H1 (cell line): ENCODE measurements at regions not wholly inside any gene's neighbourhood (a gene's known extent, or its start where the extent isn't known, plus 50 kb on each side); places are given as distances from the start of the nearest gene placed in this dataset.

Source experiments
- CTCF ChIA-PET: fragments of 300-600 bp; sonication (Branson Sonifier 250); formaldehyde crosslinking; loops from one replicate; lab custom pipeline; 2021; ENCODE audit not compliant: partially characterized antibody; lab: Charles Lee
- POLR2A ChIA-PET: fragments of 300-600 bp; sonication (Branson Sonifier 250); formaldehyde crosslinking; loops from one replicate; lab custom pipeline; 2021; ENCODE audit warnings: inconsistent platforms; ENCODE audit not compliant: partially characterized antibody; lab: Charles Lee
- DNase-seq, 2 experiments: peaks; one replicate each; pipeline versions ENCODE4 v3.0.0 to v3.0.0-alpha.2; 2010 to 2022; ENCODE audit warnings: low spot score in 2 of 2, low read depth in 1 of 2, mixed read lengths in 1 of 2
- FAIRE-seq: peaks from 2 replicates; lab custom pipeline; 2011; peaks lifted over from hg19 to GRCh38; lab: Jason Lieb, UNC
- H2AFZ ChIP-seq: 2 replicates; pipeline ENCODE4 v1.8.1; 2012; ENCODE audit warnings: low read length, inconsistent platforms
- H2AK5ac ChIP-seq: 2 replicates; pipeline ENCODE4 v1.6.1; 2013; ENCODE audit warnings: low read depth, low read length
- H2BK120ac ChIP-seq: replicated peaks from 2 replicates; pipeline ENCODE3; 2013; ENCODE audit warnings: low read depth, low read length, inconsistent platforms
- H2BK12ac ChIP-seq: 2 replicates; pipeline ENCODE4 v1.6.1; 2013; ENCODE audit warnings: low read depth, low read length
- H2BK15ac ChIP-seq: 2 replicates; pipeline ENCODE4 v1.6.1; 2013; ENCODE audit warnings: low read length
- H2BK20ac ChIP-seq: 2 replicates; pipeline ENCODE4 v1.6.1; 2013; ENCODE audit warnings: low read length
- H2BK5ac ChIP-seq: 2 replicates; pipeline ENCODE4 v1.6.1; 2013; ENCODE audit warnings: low read depth, low read length
- H3K14ac ChIP-seq: 2 replicates; pipeline ENCODE4 v1.6.1; 2013; ENCODE audit warnings: inconsistent platforms; ENCODE audit not compliant: insufficient read length
- H3K18ac ChIP-seq: 2 replicates; pipeline ENCODE4 v1.6.1; 2013; ENCODE audit warnings: low read length; ENCODE audit errors: extremely low read depth
- H3K23ac ChIP-seq: 2 replicates; pipeline ENCODE4 v1.6.1; 2013; ENCODE audit warnings: inconsistent platforms; ENCODE audit not compliant: insufficient read length
- H3K23me2 ChIP-seq: 2 replicates; pipeline ENCODE4 v1.6.1; 2013; ENCODE audit warnings: low read depth, low read length
- H3K27ac ChIP-seq: 2 replicates; pipeline ENCODE4 v1.6.1; 2011; ENCODE audit warnings: low read depth, low read length, inconsistent platforms
- H3K27me3 ChIP-seq, 4 experiments: replicated peaks in 1 of 4; 1 replicate in 1 of 4; 2 replicates in 3 of 4; pipeline versions ENCODE4 v1.6.1 to v1.8.1; 2011 to 2013; ENCODE audit warnings: low read length in 3 of 4, mild to moderate bottlenecking in 3 of 4, inconsistent platforms in 2 of 4, mixed read lengths in 2 of 4, moderate library complexity in 1 of 4; ENCODE audit not compliant: control insufficient read depth in 3 of 4, insufficient read depth in 3 of 4; ENCODE audit errors: extremely low read depth in 1 of 4
- H3K36me3 ChIP-seq, 4 experiments: 2 replicates each; pipeline versions ENCODE4 v1.6.1 to v1.8.1; 2011 to 2013; ENCODE audit warnings: mild to moderate bottlenecking in 4 of 4, low read length in 3 of 4, moderate library complexity in 2 of 4, control low read depth in 1 of 4, inconsistent platforms in 1 of 4; ENCODE audit not compliant: insufficient read depth in 4 of 4, control insufficient read depth in 2 of 4
- H3K4ac ChIP-seq: replicated peaks from 2 replicates; pipeline ENCODE3; 2013; ENCODE audit warnings: low read length, low read depth, mixed read lengths, inconsistent platforms; ENCODE audit not compliant: insufficient read length
- H3K4me1 ChIP-seq, 4 experiments: replicated peaks in 1 of 4; 1 replicate in 1 of 4; 2 replicates in 3 of 4; pipeline versions ENCODE4 v1.6.1 to v1.8.1; 2011 to 2013; ENCODE audit warnings: low read length in 3 of 4, inconsistent platforms in 2 of 4, mixed read lengths in 1 of 4; ENCODE audit not compliant: insufficient read depth in 4 of 4, control insufficient read depth in 3 of 4
- H3K4me2 ChIP-seq, 2 experiments: 2 replicates each; pipeline versions ENCODE4 v1.6.1 to v1.8.1; 2011 to 2013; ENCODE audit warnings: low read depth in 2 of 2, low read length in 2 of 2, control low read depth in 1 of 2, inconsistent platforms in 1 of 2, mild to moderate bottlenecking in 1 of 2; ENCODE audit not compliant: insufficient read depth in 1 of 2
- H3K4me3 ChIP-seq, 4 experiments: fragments of 200-600, 300-600 bp in 1 of 4; sonication (generic), shearing (Covaris generic), sonication (Bioruptor Twin) in 1 of 4; 2 replicates each; pipeline versions ENCODE4 v1.5.1 to v1.8.1; 2011 to 2016; ENCODE audit warnings: low read length in 4 of 4, low read depth in 3 of 4, control low read depth in 2 of 4, inconsistent platforms in 2 of 4, mild to moderate bottlenecking in 2 of 4, mixed read lengths in 1 of 4, moderate library complexity in 1 of 4; ENCODE audit not compliant: insufficient read depth in 2 of 4; ENCODE audit errors: extremely low read depth in 1 of 4
- H3K56ac ChIP-seq: replicated peaks from 2 replicates; pipeline ENCODE3; 2013; ENCODE audit warnings: low read depth, mild to moderate bottlenecking, mixed read lengths, low read length, inconsistent platforms; ENCODE audit not compliant: insufficient read length
- H3K79me1 ChIP-seq: 2 replicates; pipeline ENCODE4 v1.6.1; 2013; ENCODE audit warnings: low read depth, low read length, control low read depth
- H3K79me2 ChIP-seq, 2 experiments: 2 replicates each; pipeline versions ENCODE4 v1.6.1 to v1.8.1; 2012 to 2013; ENCODE audit warnings: low read length in 2 of 2, mild to moderate bottlenecking in 2 of 2, inconsistent platforms in 1 of 2; ENCODE audit not compliant: insufficient read depth in 2 of 2, control insufficient read depth in 1 of 2
- H3K9ac ChIP-seq, 4 experiments: replicated peaks in 1 of 4; 1 replicate in 1 of 4; 2 replicates in 3 of 4; pipeline versions ENCODE4 v1.6.1 to v1.8.1; 2011 to 2013; ENCODE audit warnings: low read depth in 3 of 4, low read length in 3 of 4, control low read depth in 2 of 4, mild to moderate bottlenecking in 2 of 4, moderate library complexity in 2 of 4, inconsistent platforms in 1 of 4; ENCODE audit errors: extremely low read depth in 1 of 4
- H3K9me3 ChIP-seq, 2 experiments: 2 replicates each; pipeline versions ENCODE4 v1.6.1 to v1.8.1; 2012 to 2013; ENCODE audit warnings: mild to moderate bottlenecking in 2 of 2, moderate library complexity in 2 of 2, control low read depth in 1 of 2, inconsistent platforms in 1 of 2, low read depth in 1 of 2, low read length in 1 of 2, mixed read lengths in 1 of 2; ENCODE audit not compliant: insufficient read depth in 2 of 2
- H4K20me1 ChIP-seq, 2 experiments: replicated peaks in 1 of 2; 2 replicates each; pipeline versions ENCODE3 to v1.8.1; 2011 to 2013; ENCODE audit warnings: inconsistent platforms in 2 of 2, low read length in 2 of 2, mild to moderate bottlenecking in 1 of 2; ENCODE audit not compliant: insufficient read depth in 2 of 2, control insufficient read depth in 1 of 2
- H4K5ac ChIP-seq: 2 replicates; pipeline ENCODE4 v1.6.1; 2013; ENCODE audit warnings: low read length, low read depth, mixed read lengths, inconsistent platforms; ENCODE audit not compliant: insufficient read length
- H4K8ac ChIP-seq: 2 replicates; pipeline ENCODE4 v1.8.0; 2013; ENCODE audit warnings: mild to moderate bottlenecking, moderate library complexity, low read length, inconsistent platforms; ENCODE audit not compliant: insufficient read depth; ENCODE audit errors: extremely low read depth
- H4K91ac ChIP-seq: replicated peaks from 2 replicates; pipeline ENCODE3; 2013; ENCODE audit warnings: low read length, mixed read lengths, inconsistent platforms; ENCODE audit not compliant: insufficient read length
- CREB1 ChIP-seq: IDR thresholded peaks from 2 replicates; pipeline ENCODE4 v1.6.1; 2012; ENCODE audit warnings: inconsistent platforms
- KDM4A ChIP-seq: IDR thresholded peaks from one replicate; pipeline ENCODE4 v1.7.1; 2012; ENCODE audit warnings: low read depth, mild to moderate bottlenecking, moderate library complexity, low read length, inconsistent platforms; ENCODE audit not compliant: severe bottlenecking
- NANOG ChIP-seq: IDR thresholded peaks from 2 replicates; pipeline ENCODE4 v1.6.1; 2011; ENCODE audit warnings: low read length, low read depth, mild to moderate bottlenecking, inconsistent platforms; ENCODE audit not compliant: insufficient read depth, poor library complexity, severe bottlenecking
- RAD21 ChIP-seq, 2 experiments: IDR thresholded peaks in 1 of 2; conservative IDR thresholded peaks in 1 of 2; 2 replicates each; pipeline ENCODE4 v1.6.1; 2011; ENCODE audit warnings: low read depth in 2 of 2, low read length in 2 of 2, improper control_type of control experiment in 1 of 2, inconsistent platforms in 1 of 2, mild to moderate bottlenecking in 1 of 2, moderate library complexity in 1 of 2
- RNF2 ChIP-seq: fragments of 200-900, 300-1000 bp; sonication (generic); IDR thresholded peaks from 2 replicates; pipeline ENCODE4 v1.7.1; 2016; ENCODE audit warnings: borderline replicate concordance, low read depth, mild to moderate bottlenecking, antibody characterized with exemption, low read length; ENCODE audit not compliant: poor library complexity, severe bottlenecking; ENCODE audit errors: missing control alignments
- SP2 ChIP-seq: IDR thresholded peaks from 2 replicates; pipeline ENCODE4 v1.6.1; 2012; ENCODE audit warnings: mild to moderate bottlenecking, low read length, inconsistent platforms
- WGBS, 2 experiments: shearing (Covaris generic) in 1 of 2; methylation state at CpG; one replicate each; pipeline versions ENCODE4 v1.1.6 to v1.1.7; 2013 to 2015; ENCODE audit warnings: low lambda C conversion rate in 2 of 2, mixed read lengths in 2 of 2, inconsistent platforms in 1 of 2, low coverage in 1 of 2, missing lambda C conversion rate in 1 of 2; ENCODE audit not compliant: insufficient replicate concordance in 2 of 2, insufficient coverage in 1 of 2, insufficient read length in 1 of 2; ENCODE audit errors: extremely low coverage in 1 of 2, missing lambda C conversion rate in 1 of 2; 5-methylcytosine and 5-hydroxymethylcytosine counted together

DNA sequence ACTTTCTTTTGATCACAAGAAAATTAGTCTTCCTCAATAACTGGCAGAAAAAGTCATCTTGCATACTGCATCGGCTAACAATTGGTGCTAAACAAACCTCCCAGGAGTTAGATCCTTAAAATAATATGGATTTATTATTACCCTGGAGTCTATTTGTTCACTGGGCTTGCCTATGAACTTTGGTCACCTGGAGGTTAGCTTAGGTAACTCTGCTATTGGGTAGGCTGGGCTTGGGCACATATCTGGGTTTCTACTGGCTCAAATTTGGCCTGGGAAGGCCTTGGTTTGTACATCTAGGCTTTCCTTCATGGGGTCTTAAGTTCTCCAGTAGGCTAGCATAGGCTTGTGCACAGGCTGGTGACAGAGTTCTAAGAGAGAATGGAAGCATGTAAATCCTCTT, 279.9 kb downstream of the RASEF start:
- H3K27me3 ChIP-seq = no peaks in the 10 kb centered on the region
- no peak for FAIRE-seq
- no peak overlapping the region for H2BK12ac ChIP-seq
- H3K27ac ChIP-seq = no peak overlapping the region
- no peaks in the 10 kb centered on the region for H3K23me2 ChIP-seq
- H3K23ac ChIP-seq = no peak overlapping the region
- no peak overlapping the region for H3K9ac ChIP-seq
- H3K4ac ChIP-seq = no peak overlapping the region
- no peak overlapping the region for H2AK5ac ChIP-seq
- H3K14ac ChIP-seq = no peak overlapping the region
- no peaks in the 10 kb centered on the region for H4K20me1 ChIP-seq
- no peak overlapping the region for H3K56ac ChIP-seq
- no peak overlapping the region for H2BK15ac ChIP-seq
- ChIA-PET POLR2A (no interaction called here), CTCF (no interaction called here)
- H3K4me1 ChIP-seq = no peaks in the 10 kb centered on the region
- no peak overlapping the region for H2BK120ac ChIP-seq
- H3K4me3 ChIP-seq = no peak overlapping the region
- no peak overlapping the region for H2BK5ac ChIP-seq
- H4K91ac ChIP-seq = no peak overlapping the region
- H3K79me1 ChIP-seq = no peaks in the 10 kb centered on the region
- no peak overlapping the region for H3K18ac ChIP-seq
- H3K4me2 ChIP-seq = no peak overlapping the region
- no peak overlapping the region for H2AFZ ChIP-seq
- no peak overlapping the region for H4K5ac ChIP-seq
- no peak for TF ChIP-seq KDM4A
- TF ChIP-seq RAD21 (IDR thresholded peaks at IDR 0.05 in 1 of 2, conservative IDR thresholded peaks at IDR 0.05 in 1 of 2; ENCODE audit: low read depth in 2 of 2, low read length in 2 of 2) = no peak
- no peak for TF ChIP-seq NANOG
- TF ChIP-seq CREB1 = no peak
- TF ChIP-seq RNF2 = no peak
- no peak for TF ChIP-seq SP2
- no peak for DNase-seq
- H2BK20ac ChIP-seq = no peak overlapping the region
- H3K36me3 ChIP-seq = peaks cover 0 to 17% (median 0%) of the 10 kb centered on the region in 4 experiments; a peak in 1 of 8 replicates
- H3K9me3 ChIP-seq = no peaks in the 10 kb centered on the region
- 94% methylated on average over 1 of the region's 1 CpG; no CpG with 5 or more reads in 1 of the 2 experiments for WGBS, 2 experiments
- H4K8ac ChIP-seq = no peak overlapping the region
- no peaks in the 10 kb centered on the region for H3K79me2 ChIP-seq
